CD4-positive, CD25-positive, alpha-beta regulatory T cell (primary cell): ENCODE measurements at regions not wholly inside any gene's neighbourhood (a gene's known extent, or its start where the extent isn't known, plus 50 kb on each side); places are given as distances from the start of the nearest gene placed in this dataset.

Experiments used
- ATAC-seq, 2 donors: fragments of 150-1000 bp; cut with Tn5 transposase; one replicate each; pipeline ENCODE4 v1.10.0; 2021; ENCODE audit warnings: low read depth in 2 of 2, moderate number of reproducible peaks in 2 of 2, moderate library complexity in 1 of 2
- DNase-seq, 3 donors: peaks; one replicate each; pipeline versions ENCODE4 v3.0.0 to v3.0.0-alpha.2; 2012 to 2022; ENCODE audit warnings: mixed read lengths in 1 of 3
- H3K27ac ChIP-seq: one replicate; pipeline ENCODE4 v1.7.0; 2013; ENCODE audit warnings: mild to moderate bottlenecking, low read length; ENCODE audit not compliant: insufficient read depth, poor library complexity, severe bottlenecking
- H3K27me3 ChIP-seq: one replicate; pipeline ENCODE4 v1.7.0; 2013; ENCODE audit warnings: low read length; ENCODE audit not compliant: control insufficient read depth, insufficient read depth
- H3K36me3 ChIP-seq: one replicate; pipeline ENCODE4 v1.7.0; 2013; ENCODE audit warnings: mild to moderate bottlenecking, low read length, moderate library complexity; ENCODE audit not compliant: control insufficient read depth, insufficient read depth
- H3K4me1 ChIP-seq: 2 replicates; pipeline ENCODE4 v1.7.0; 2013; ENCODE audit warnings: mild to moderate bottlenecking, low read length; ENCODE audit not compliant: insufficient read depth, control insufficient read depth, poor library complexity, severe bottlenecking
- H3K4me3 ChIP-seq: one replicate; pipeline ENCODE4 v1.7.0; 2013; ENCODE audit warnings: low read depth, mild to moderate bottlenecking, low read length, moderate library complexity
- H3K9me3 ChIP-seq, 2 experiments: 1 replicate in 1 of 2; 2 replicates in 1 of 2; pipeline ENCODE4 v1.7.0; 2013; ENCODE audit warnings: low read length in 2 of 2, mild to moderate bottlenecking in 1 of 2, moderate library complexity in 1 of 2; ENCODE audit not compliant: control insufficient read depth in 2 of 2
- H3K27ac Mint-ChIP-seq, 3 donors: one replicate each; pipeline ENCODE4 v1.8.0; 2020 to 2022; ENCODE audit warnings: mild to moderate bottlenecking in 3 of 3, mixed read lengths in 3 of 3, moderate library complexity in 2 of 3
- H3K27me3 Mint-ChIP-seq: one replicate; pipeline ENCODE4 v1.8.0; 2022; ENCODE audit warnings: mild to moderate bottlenecking, mixed read lengths
- H3K36me3 Mint-ChIP-seq: one replicate; pipeline ENCODE4 v1.8.0; 2020; ENCODE audit warnings: mixed read lengths
- H3K4me1 Mint-ChIP-seq, 4 donors: one replicate each; pipeline ENCODE4 v1.8.0; 2020 to 2022; ENCODE audit warnings: mixed read lengths in 4 of 4, mild to moderate bottlenecking in 1 of 4
- H3K4me3 Mint-ChIP-seq, 4 donors: one replicate each; pipeline ENCODE4 v1.8.0; 2020 to 2022; ENCODE audit warnings: mild to moderate bottlenecking in 4 of 4, mixed read lengths in 4 of 4, moderate library complexity in 3 of 4
- H3K9me3 Mint-ChIP-seq, 7 donors: one replicate each; pipeline ENCODE4 v1.8.0; 2020 to 2022; ENCODE audit warnings: mixed read lengths in 7 of 7, mild to moderate bottlenecking in 3 of 7, moderate library complexity in 2 of 7

DNA sequence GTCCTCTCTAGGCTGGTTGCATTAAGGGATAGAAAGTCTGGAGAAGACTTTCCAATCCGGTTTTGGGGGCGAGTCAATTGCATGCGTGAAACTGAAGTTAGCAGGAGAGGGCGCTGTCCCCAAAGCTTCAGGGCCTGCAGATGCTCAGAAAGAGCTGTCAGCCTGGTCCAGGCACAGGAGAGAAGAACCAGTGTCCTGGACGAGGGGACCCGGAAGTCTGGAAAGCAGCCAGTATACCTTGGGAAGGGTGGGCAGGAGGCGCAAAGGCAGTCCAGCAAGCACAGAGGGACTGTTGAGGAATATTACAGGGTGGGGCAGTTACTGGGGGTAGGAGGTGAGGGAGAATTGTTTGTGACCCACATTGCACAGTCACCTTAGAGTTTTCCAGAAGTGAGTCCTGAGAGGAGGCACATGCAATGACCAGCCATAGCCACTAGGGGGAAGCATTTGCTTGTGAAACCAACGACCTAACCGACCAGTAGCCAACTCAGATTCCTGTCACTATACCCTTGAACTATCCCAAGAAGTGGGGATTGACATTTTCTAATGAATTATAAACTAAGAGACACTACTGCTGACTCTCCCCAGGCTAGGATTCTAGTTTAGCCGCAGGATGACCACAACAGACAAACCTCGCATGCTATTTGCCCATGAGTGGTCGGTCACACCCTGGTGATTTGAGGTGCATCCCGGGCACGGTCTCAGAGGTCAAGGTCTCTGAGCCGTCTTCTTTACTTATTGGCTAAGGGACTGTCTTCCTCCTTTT lies 172.8 kb downstream of the RDH14 start:
- H3K9me3 Mint-ChIP-seq, result peaks cover 0 to 1% (median 0%) of the 10 kb centered on the region in 7 donors

DNA sequence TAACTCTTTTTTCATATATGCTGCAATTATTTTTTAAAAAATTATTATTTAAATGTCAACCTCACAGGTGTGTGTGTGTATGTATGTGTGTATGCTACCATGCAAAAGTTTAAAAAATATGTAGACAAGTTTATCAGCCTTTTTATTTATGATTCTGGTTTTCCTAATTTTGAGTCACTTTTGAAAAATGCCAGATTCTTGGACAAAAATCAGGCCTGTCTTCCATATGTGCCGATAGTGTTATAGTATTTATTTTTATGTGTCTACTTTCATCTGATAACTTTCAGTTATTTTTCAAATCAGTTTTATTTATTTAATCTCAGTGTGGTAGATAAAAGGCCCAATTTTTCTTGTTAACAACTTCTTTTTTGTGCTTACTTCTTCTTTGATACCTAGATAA lies 176.2 kb downstream of the RDH14 start:
- H3K27me3 ChIP-seq, result no peaks in the 10 kb centered on the region
- H3K36me3 ChIP-seq, result no peaks in the 10 kb centered on the region
- DNase-seq (no peak), ATAC-seq (no peak)
- H3K27me3 Mint-ChIP-seq, result no peaks in the 10 kb centered on the region
- no peak overlapping the region for H3K27ac ChIP-seq
- H3K4me3 ChIP-seq, result no peak overlapping the region
- no peaks in the 10 kb centered on the region for H3K36me3 Mint-ChIP-seq
- H3K4me3 Mint-ChIP-seq, result no peak overlapping the region
- H3K27ac Mint-ChIP-seq, result no peak overlapping the region
- H3K9me3 Mint-ChIP-seq, result peaks cover 0 to 1% (median 0%) of the 10 kb centered on the region in 7 donors
- H3K4me1 Mint-ChIP-seq, result no peaks in the 10 kb centered on the region
- no peaks in the 10 kb centered on the region for H3K9me3 ChIP-seq
- no peaks in the 10 kb centered on the region for H3K4me1 ChIP-seq

More for the DNA sequence above, 172.8 kb downstream of the RDH14 start:
- H3K4me1 ChIP-seq, result no peaks in the 10 kb centered on the region
- H3K27me3 ChIP-seq, result no peaks in the 10 kb centered on the region
- Mint-ChIP-seq H3K36me3 (no peaks in the 10 kb centered on the region), H3K4me1 (no peaks in the 10 kb centered on the region), H3K27ac (no peak overlapping the region), H3K4me3 (no peak overlapping the region), H3K27me3 (no peaks in the 10 kb centered on the region)
- H3K9me3 ChIP-seq, result no peaks in the 10 kb centered on the region
- no peaks in the 10 kb centered on the region for H3K36me3 ChIP-seq
- DNase-seq (peak; percentile 19 to 56 (median 35)), ATAC-seq (peak in 1 of 2 donors; percentile 52)
- H3K4me3 ChIP-seq, result no peak overlapping the region
- no peak overlapping the region for H3K27ac ChIP-seq

DNA sequence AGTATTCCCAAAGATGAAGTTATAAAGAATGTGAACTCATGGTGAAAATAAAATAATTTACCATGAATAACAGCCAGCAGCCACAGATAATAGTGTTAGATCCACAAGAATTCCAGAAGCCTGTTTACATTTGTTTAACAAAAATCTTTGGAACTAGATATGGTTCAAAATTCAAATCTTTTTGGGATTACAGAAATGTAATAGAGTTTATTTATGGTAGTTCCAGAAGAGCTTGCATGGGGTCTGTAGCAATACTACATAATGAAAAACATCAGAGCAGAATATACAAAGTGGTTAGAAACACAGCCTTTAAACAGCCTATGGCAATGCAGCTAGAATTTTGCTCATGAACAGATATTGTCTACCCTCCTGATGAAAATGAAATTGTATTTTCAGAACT lies 179.1 kb downstream of the RDH14 start:
- no peak overlapping the region for H3K27ac Mint-ChIP-seq

DNA sequence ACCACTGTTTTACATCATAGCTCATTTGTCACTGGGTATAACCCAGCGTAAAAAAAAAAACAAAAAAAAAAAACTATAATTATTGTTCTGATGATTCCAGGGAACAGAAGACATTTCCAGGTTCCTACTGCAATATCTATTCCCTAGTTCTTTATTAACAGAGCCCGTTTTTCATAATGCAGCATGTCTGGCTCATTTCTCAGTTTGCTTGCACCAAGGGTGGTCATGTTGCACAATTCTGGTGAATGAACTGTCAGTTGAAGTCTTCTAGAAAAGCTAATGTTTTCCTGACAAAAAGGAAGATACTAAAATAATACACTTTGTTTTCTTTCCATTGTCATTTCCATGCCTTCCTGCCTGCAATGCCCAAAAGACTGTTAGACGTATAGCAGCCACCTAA lies 180.1 kb downstream of the RDH14 start:
- H3K4me3 ChIP-seq, result no peak overlapping the region
- no peaks in the 10 kb centered on the region for H3K4me1 ChIP-seq
- Mint-ChIP-seq H3K36me3 (no peaks in the 10 kb centered on the region), H3K4me1 (no peaks in the 10 kb centered on the region), H3K9me3 (peaks cover 0 to 1% (median 0%) of the 10 kb centered on the region in 7 donors), H3K27me3 (peaks cover 4% of the 10 kb centered on the region), H3K4me3 (no peak overlapping the region), H3K27ac (no peak overlapping the region)
- DNase-seq (no peak), ATAC-seq (no peak)
- no peaks in the 10 kb centered on the region for H3K9me3 ChIP-seq
- H3K27me3 ChIP-seq, result no peaks in the 10 kb centered on the region
- H3K27ac ChIP-seq, result no peak overlapping the region
- H3K36me3 ChIP-seq, result no peaks in the 10 kb centered on the region

More for the DNA sequence above, 179.1 kb downstream of the RDH14 start:
- H3K36me3 ChIP-seq, result no peaks in the 10 kb centered on the region
- no peaks in the 10 kb centered on the region for H3K4me1 ChIP-seq
- ATAC-seq, result no peak
- no peaks in the 10 kb centered on the region for H3K36me3 Mint-ChIP-seq
- H3K27ac ChIP-seq, result no peak overlapping the region
- H3K27me3 ChIP-seq, result no peaks in the 10 kb centered on the region
- no peak for DNase-seq
- no peaks in the 10 kb centered on the region for H3K4me1 Mint-ChIP-seq
- H3K9me3 Mint-ChIP-seq, result peaks cover 0 to 1% (median 0%) of the 10 kb centered on the region in 7 donors
- H3K27me3 Mint-ChIP-seq, result peaks cover 4% of the 10 kb centered on the region
- H3K4me3 Mint-ChIP-seq, result no peak overlapping the region
- H3K4me3 ChIP-seq, result no peak overlapping the region
- no peaks in the 10 kb centered on the region for H3K9me3 ChIP-seq

DNA sequence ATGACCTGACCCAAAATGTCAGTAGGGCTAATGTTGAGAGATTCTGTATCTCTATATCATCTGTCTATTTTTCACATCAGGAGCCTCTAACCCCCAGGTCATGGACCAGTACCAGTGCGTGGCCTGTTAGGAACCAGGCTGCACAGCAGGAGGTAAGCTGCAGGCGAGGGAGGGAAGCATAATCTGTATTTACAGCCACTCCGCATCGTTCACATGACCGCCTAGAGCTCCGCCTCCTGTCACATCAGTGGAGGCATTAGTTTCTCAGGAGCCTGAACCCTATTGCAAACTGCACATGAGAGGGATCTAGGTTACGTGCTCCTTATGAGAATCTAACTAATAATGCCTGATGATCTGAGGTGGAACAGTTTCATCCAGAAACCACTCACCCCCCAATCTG lies 180.6 kb downstream of the RDH14 start:
- DNase-seq (no peak), ATAC-seq (no peak)
- Histone ChIP-seq H3K27ac (no peak overlapping the region), H3K36me3 (no peaks in the 10 kb centered on the region), H3K27me3 (no peaks in the 10 kb centered on the region), H3K9me3 (no peaks in the 10 kb centered on the region), H3K4me1 (no peaks in the 10 kb centered on the region), H3K4me3 (no peak overlapping the region)
- Mint-ChIP-seq H3K27ac (no peak overlapping the region), H3K36me3 (no peaks in the 10 kb centered on the region), H3K9me3 (peaks cover 0 to 1% (median 0%) of the 10 kb centered on the region in 7 donors), H3K4me1 (no peaks in the 10 kb centered on the region), H3K4me3 (no peak overlapping the region), H3K27me3 (peaks cover 4% of the 10 kb centered on the region)

DNA sequence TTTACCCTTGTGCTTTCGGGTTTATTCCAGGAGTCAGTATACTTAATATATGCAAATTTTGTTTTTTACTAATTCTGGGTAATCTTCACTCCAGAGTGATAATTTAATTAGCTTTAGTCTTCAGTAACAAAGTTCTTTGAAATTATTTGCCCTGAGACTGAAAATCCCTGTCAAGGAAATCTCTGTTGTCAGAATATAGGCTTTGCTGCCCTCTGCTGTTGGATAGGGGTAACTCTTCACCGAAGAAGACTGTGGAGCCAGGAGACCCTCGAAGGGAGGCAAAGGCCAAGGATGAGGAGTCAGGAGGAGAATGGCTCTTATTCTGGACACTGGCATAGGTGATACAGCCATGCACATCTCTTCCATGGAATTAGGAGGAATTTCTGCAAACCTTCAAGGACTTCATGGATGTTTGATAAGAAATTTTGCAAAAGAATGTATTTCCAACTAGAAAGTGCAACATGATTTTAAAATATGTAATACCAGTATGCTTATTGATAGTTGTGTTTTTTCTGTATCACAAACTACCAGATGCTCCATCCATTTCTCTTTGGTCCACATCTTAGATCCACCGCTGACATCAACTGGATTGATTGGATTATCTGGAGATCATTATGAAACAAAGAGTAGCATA lies 182.3 kb downstream of the RDH14 start:
- Mint-ChIP-seq H3K36me3 (no peaks in the 10 kb centered on the region), H3K27me3 (peaks cover 4% of the 10 kb centered on the region), H3K4me1 (no peaks in the 10 kb centered on the region), H3K9me3 (peaks cover 0 to 1% (median 0%) of the 10 kb centered on the region in 7 donors), H3K27ac (peak overlapping the region in 1 of 3 donors; percentile 22), H3K4me3 (no peak overlapping the region)
- Histone ChIP-seq H3K27me3 (no peaks in the 10 kb centered on the region), H3K36me3 (no peaks in the 10 kb centered on the region), H3K27ac (no peak overlapping the region), H3K4me1 (no peaks in the 10 kb centered on the region), H3K4me3 (no peak overlapping the region), H3K9me3 (no peaks in the 10 kb centered on the region)
- ATAC-seq (no peak), DNase-seq (peak in 2 of 3 donors; percentile 13 to 22)

DNA sequence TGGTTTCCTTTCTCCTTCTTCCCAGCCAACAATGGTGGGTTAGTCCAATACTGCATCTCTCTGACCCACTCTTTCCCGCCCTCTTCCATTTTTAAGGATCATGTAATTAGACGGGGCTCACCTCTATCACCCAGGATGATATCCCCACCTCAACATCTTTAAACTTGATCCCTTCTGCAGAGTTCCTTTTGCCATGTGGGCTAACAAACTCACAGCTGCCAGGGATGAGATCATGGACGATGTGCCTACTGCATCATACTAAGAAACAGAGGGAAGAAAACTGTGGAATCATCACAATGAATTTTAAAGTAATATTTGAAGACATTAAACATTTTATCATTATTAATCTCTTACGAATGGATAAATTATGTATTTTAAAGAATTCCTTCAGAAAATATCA lies 183.5 kb downstream of the RDH14 start:
- Mint-ChIP-seq H3K4me3 (no peak overlapping the region), H3K36me3 (no peaks in the 10 kb centered on the region), H3K4me1 (no peaks in the 10 kb centered on the region), H3K27me3 (peaks cover 10% of the 10 kb centered on the region), H3K27ac (no peak overlapping the region), H3K9me3 (peaks cover 0 to 1% (median 0%) of the 10 kb centered on the region in 7 donors)
- ATAC-seq, result no peak
- Histone ChIP-seq H3K9me3 (no peaks in the 10 kb centered on the region), H3K36me3 (no peaks in the 10 kb centered on the region), H3K4me3 (no peak overlapping the region), H3K4me1 (no peaks in the 10 kb centered on the region), H3K27me3 (no peaks in the 10 kb centered on the region), H3K27ac (no peak overlapping the region)
- no peak for DNase-seq

DNA sequence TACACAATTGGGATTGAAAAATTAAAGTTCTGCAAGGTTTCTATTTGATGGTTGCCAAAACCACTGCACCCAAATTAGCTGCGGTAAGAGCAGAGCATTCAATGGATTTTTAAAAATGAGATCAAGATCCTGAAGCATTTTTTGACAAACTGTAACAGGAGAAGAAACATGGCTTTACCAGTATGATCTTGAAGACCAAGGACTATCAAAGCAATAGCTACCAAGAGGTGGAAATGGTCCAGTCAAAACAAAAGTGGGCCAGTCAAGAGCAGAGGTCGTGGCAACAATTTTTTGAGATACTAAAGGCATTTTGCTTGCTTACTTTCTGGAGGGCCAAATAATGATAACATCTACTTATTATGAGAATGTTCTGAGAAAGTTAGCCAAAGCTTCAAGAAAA lies 186.8 kb downstream of the RDH14 start:
- DNase-seq (no peak), ATAC-seq (no peak)
- no peaks in the 10 kb centered on the region for H3K9me3 ChIP-seq
- peaks cover 11% of the 10 kb centered on the region for H3K27me3 Mint-ChIP-seq
- no peaks in the 10 kb centered on the region for H3K36me3 Mint-ChIP-seq
- H3K9me3 Mint-ChIP-seq, result peaks cover 0 to 1% (median 0%) of the 10 kb centered on the region in 7 donors
- no peaks in the 10 kb centered on the region for H3K4me1 ChIP-seq
- no peak overlapping the region for H3K4me3 ChIP-seq
- no peak overlapping the region for H3K4me3 Mint-ChIP-seq
- H3K27ac ChIP-seq, result no peak overlapping the region
- H3K4me1 Mint-ChIP-seq, result no peaks in the 10 kb centered on the region
- no peak overlapping the region for H3K27ac Mint-ChIP-seq
- no peaks in the 10 kb centered on the region for H3K36me3 ChIP-seq
- no peaks in the 10 kb centered on the region for H3K27me3 ChIP-seq
